Left hindlimb (tissue), 1 donor: ENCODE measurements at regions not wholly inside any gene's neighbourhood (a gene's known extent, or its start where the extent isn't known, plus 50 kb on each side); places are given as distances from the start of the nearest gene placed in this dataset.

Source experiments
- DNase-seq: peaks from one replicate; pipeline ENCODE4 v3.0.0-alpha.2; 2018

GRCh38 chr3:65230261-65231139 is 542.7 kb upstream of the ADAMTS9 start:
- no peak for DNase-seq

- no peak for DNase-seq
These were observed 538.5 kb upstream of the ADAMTS9 start for GRCh38 chr3:65226287-65226686.

GRCh38 chr3:65210026-65210814 is 522.4 kb upstream of the ADAMTS9 start:
- DNase-seq: no peak

GRCh38 chr3:65202395-65202794 is 514.6 kb upstream of the ADAMTS9 start:
- no peak for DNase-seq

GRCh38 chr3:65201926-65202325 is 514.1 kb upstream of the ADAMTS9 start:
- DNase-seq: no peak

- DNase-seq: no peak
These were observed 512.6 kb upstream of the ADAMTS9 start for GRCh38 chr3:65200310-65200970.

- DNase-seq: no peak
These were observed 508.9 kb upstream of the ADAMTS9 start for GRCh38 chr3:65196663-65197062.

GRCh38 chr3:65195211-65196006 is 507.6 kb upstream of the ADAMTS9 start:
- DNase-seq: no peak

- no peak for DNase-seq
These were observed 506.9 kb upstream of the ADAMTS9 start for GRCh38 chr3:65194744-65195143.

- no peak for DNase-seq
These were observed 506.4 kb upstream of the ADAMTS9 start for GRCh38 chr3:65194047-65194714.

- DNase-seq: no peak
These were observed 505.7 kb upstream of the ADAMTS9 start for GRCh38 chr3:65193531-65193930.

GRCh38 chr3:65190111-65190510 is 502.3 kb upstream of the ADAMTS9 start:
- no peak for DNase-seq

- no peak for DNase-seq
These were observed 498.5 kb upstream of the ADAMTS9 start for GRCh38 chr3:65186268-65186667.

- no peak for DNase-seq
These were observed 494.9 kb upstream of the ADAMTS9 start for GRCh38 chr3:65182682-65183081.

GRCh38 chr3:65182085-65182484 is 494.3 kb upstream of the ADAMTS9 start:
- no peak for DNase-seq

- DNase-seq: no peak
These were observed 493.6 kb upstream of the ADAMTS9 start for GRCh38 chr3:65181391-65181871.

GRCh38 chr3:65178703-65179102 is 490.9 kb upstream of the ADAMTS9 start:
- DNase-seq: no peak

- no peak for DNase-seq
These were observed 490.2 kb upstream of the ADAMTS9 start for GRCh38 chr3:65177960-65178376.

- no peak for DNase-seq
These were observed 486.9 kb upstream of the ADAMTS9 start for GRCh38 chr3:65174713-65175112.

- DNase-seq: no peak
These were observed 486.0 kb upstream of the ADAMTS9 start for GRCh38 chr3:65173841-65174240.

GRCh38 chr3:65172209-65172608 is 484.4 kb upstream of the ADAMTS9 start:
- DNase-seq: no peak
